WTC11 (cell line): ENCODE measurements at regions not wholly inside any gene's neighbourhood (a gene's known extent, or its start where the extent isn't known, plus 50 kb on each side); places are given as distances from the start of the nearest gene placed in this dataset.

ENCODE experiments used
- ATAC-seq: fragments of 200-7000 bp; cut with Tn5 transposase; 2 replicates; pipeline ENCODE4 v1.10.0; 2021; ENCODE audit warnings: mild to moderate bottlenecking, moderate library complexity
- CTCF ChIA-PET: fragments of 300-600 bp; sonication (Branson Sonifier 250); formaldehyde crosslinking; loops from one replicate; lab custom pipeline; 2021; ENCODE audit warnings: antibody characterized with exemption; lab: Charles Lee
- POLR2A ChIA-PET: fragments of 350-600 bp; sonication (Branson Sonifier 250); formaldehyde crosslinking; loops from one replicate; lab custom pipeline; 2021; ENCODE audit warnings: antibody characterized with exemption; lab: Charles Lee
- DNase-seq: peaks from one replicate; pipeline ENCODE4 v3.0.0; 2021; ENCODE audit warnings: low spot score
- H3K27ac Mint-ChIP-seq: 2 replicates; pipeline ENCODE4 v1.8.0; 2021; ENCODE audit warnings: mixed read lengths
- H3K27me3 Mint-ChIP-seq: 2 replicates; pipeline ENCODE4 v1.8.0; 2021; ENCODE audit warnings: low read depth, mild to moderate bottlenecking, moderate library complexity, mixed read lengths
- H3K36me3 Mint-ChIP-seq: 2 replicates; pipeline ENCODE4 v1.8.0; 2021; ENCODE audit warnings: mixed read lengths
- H3K4me1 Mint-ChIP-seq: 2 replicates; pipeline ENCODE4 v1.8.0; 2022; ENCODE audit warnings: mixed read lengths
- H3K4me3 Mint-ChIP-seq: 2 replicates; pipeline ENCODE4 v1.8.0; 2021; ENCODE audit warnings: mild to moderate bottlenecking, moderate library complexity, mixed read lengths
- H3K9me3 Mint-ChIP-seq: 2 replicates; pipeline ENCODE4 v1.8.0; 2021; ENCODE audit warnings: mixed read lengths
- KAT7 ChIP-seq: sonication (generic); formaldehyde crosslinking; IDR thresholded peaks from 2 replicates; pipeline ENCODE4 v1.8.1; 2023; ENCODE audit warnings: missing genetic modification reagents, mild to moderate bottlenecking, borderline replicate concordance
- NR1H2 ChIP-seq: sonication (generic); formaldehyde crosslinking; IDR thresholded peaks from 2 replicates; pipeline ENCODE4 v1.9.0; 2021; ENCODE audit warnings: mild to moderate bottlenecking, moderate library complexity, missing genetic modification reagents
- SP1 ChIP-seq: sonication (generic); formaldehyde crosslinking; conservative IDR thresholded peaks from 2 replicates; pipeline ENCODE4 v1.8.1; 2022; ENCODE audit warnings: missing genetic modification reagents
- TCF7 ChIP-seq: sonication (generic); formaldehyde crosslinking; IDR thresholded peaks from 2 replicates; pipeline ENCODE4 v1.8.0; 2022; ENCODE audit warnings: mild to moderate bottlenecking, low read depth, missing genetic modification reagents, moderate library complexity
- ZNF138 ChIP-seq: sonication (generic); formaldehyde crosslinking; conservative IDR thresholded peaks from 2 replicates; pipeline ENCODE4 v1.8.1; 2022; ENCODE audit warnings: mild to moderate bottlenecking, moderate library complexity, missing genetic modification reagents
- ZNF263 ChIP-seq: sonication (generic); formaldehyde crosslinking; IDR thresholded peaks from 2 replicates; pipeline ENCODE4 v1.8.1; 2022; ENCODE audit warnings: low read depth, mild to moderate bottlenecking, moderate library complexity, missing genetic modification reagents
- ZNF396 ChIP-seq: fragments of 250-450 bp; sonication (Bioruptor Pico); IDR thresholded peaks from 2 replicates; pipeline ENCODE4 v1.8.0; 2021; ENCODE audit warnings: mild to moderate bottlenecking, moderate library complexity, borderline replicate concordance
- TF ChIP-seq, protein P1 (sequence below): sonication (generic); formaldehyde crosslinking; IDR thresholded peaks from 2 replicates; pipeline ENCODE4 v1.8.0; 2023; ENCODE audit warnings: missing genetic modification reagents
- TF ChIP-seq, protein P2 (sequence below): sonication (generic); formaldehyde crosslinking; IDR thresholded peaks from 2 replicates; pipeline ENCODE4 v1.8.1; 2023; ENCODE audit warnings: mild to moderate bottlenecking, missing genetic modification reagents, moderate library complexity
- TF ChIP-seq, protein P3 (sequence below): fragments of 250-450 bp; sonication (Bioruptor Pico); IDR thresholded peaks from 2 replicates; pipeline ENCODE4 v2.1.2; 2022; ENCODE audit warnings: mild to moderate bottlenecking, moderate library complexity
- TF ChIP-seq, protein P4 (sequence below): fragments of 250-450 bp; sonication (Bioruptor Pico); IDR thresholded peaks from 2 replicates; pipeline ENCODE4 v1.9.0; 2021; ENCODE audit warnings: mild to moderate bottlenecking
- TF ChIP-seq, protein P5 (sequence below): sonication (generic); formaldehyde crosslinking; IDR thresholded peaks from 2 replicates; pipeline ENCODE4 v1.8.0; 2023; ENCODE audit warnings: missing genetic modification reagents, mild to moderate bottlenecking, borderline replicate concordance
- TF ChIP-seq, protein P6 (sequence below): sonication (generic); formaldehyde crosslinking; IDR thresholded peaks from 2 replicates; pipeline ENCODE4 v1.8.1; 2023; ENCODE audit warnings: mild to moderate bottlenecking, moderate library complexity, missing genetic modification reagents
- TF ChIP-seq, protein P7 (sequence below): fragments of 250-450 bp; sonication (Bioruptor Pico); conservative IDR thresholded peaks from 2 replicates; pipeline ENCODE4 v1.9.0; 2021; ENCODE audit warnings: mild to moderate bottlenecking
- TF ChIP-seq, protein P8 (sequence below): sonication (generic); formaldehyde crosslinking; IDR thresholded peaks from 2 replicates; pipeline ENCODE4 v1.8.1; 2022; ENCODE audit warnings: mild to moderate bottlenecking, moderate library complexity, missing genetic modification reagents

DNA sequence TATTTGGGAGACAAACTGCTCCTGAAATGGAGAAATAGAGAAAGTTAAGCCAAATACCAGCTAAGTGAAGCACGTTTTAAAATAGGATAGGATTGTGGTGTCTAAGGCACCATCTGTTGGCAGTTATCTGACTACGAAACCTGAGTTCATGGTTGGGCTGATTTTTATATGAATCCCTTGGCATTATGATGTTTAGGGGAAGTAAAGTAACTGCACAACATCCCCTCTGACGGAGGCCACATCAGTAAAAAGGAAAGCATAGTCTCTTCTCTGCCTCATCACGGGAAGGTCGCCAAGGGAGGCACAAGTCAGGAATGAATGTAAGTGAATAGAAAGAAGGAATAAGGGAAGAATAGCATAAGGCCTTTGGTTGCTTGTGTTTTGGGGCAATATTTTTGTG lies 128.0 kb downstream of the PRRX1 start:
- ChIA-PET CTCF (interaction anchor here (1.8 kb wide), 1 partner anchor 137 kb away, joined by 6 read pairs; no protein-coding TSS in a partner anchor), POLR2A (no interaction called here)
- Mint-ChIP-seq H3K9me3 (no peaks in the 10 kb centered on the region), H3K27me3 (no peaks in the 10 kb centered on the region)
- ATAC-seq (no peak), DNase-seq (no peak)
- TF ChIP-seq, protein P1, sequence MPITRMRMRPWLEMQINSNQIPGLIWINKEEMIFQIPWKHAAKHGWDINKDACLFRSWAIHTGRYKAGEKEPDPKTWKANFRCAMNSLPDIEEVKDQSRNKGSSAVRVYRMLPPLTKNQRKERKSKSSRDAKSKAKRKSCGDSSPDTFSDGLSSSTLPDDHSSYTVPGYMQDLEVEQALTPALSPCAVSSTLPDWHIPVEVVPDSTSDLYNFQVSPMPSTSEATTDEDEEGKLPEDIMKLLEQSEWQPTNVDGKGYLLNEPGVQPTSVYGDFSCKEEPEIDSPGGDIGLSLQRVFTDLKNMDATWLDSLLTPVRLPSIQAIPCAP (CRISPR knock-in tag), result no peak
- TF ChIP-seq, protein P2, sequence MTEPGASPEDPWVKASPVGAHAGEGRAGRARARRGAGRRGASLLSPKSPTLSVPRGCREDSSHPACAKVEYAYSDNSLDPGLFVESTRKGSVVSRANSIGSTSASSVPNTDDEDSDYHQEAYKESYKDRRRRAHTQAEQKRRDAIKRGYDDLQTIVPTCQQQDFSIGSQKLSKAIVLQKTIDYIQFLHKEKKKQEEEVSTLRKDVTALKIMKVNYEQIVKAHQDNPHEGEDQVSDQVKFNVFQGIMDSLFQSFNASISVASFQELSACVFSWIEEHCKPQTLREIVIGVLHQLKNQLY, result no peak
- TF ChIP-seq, protein P3, sequence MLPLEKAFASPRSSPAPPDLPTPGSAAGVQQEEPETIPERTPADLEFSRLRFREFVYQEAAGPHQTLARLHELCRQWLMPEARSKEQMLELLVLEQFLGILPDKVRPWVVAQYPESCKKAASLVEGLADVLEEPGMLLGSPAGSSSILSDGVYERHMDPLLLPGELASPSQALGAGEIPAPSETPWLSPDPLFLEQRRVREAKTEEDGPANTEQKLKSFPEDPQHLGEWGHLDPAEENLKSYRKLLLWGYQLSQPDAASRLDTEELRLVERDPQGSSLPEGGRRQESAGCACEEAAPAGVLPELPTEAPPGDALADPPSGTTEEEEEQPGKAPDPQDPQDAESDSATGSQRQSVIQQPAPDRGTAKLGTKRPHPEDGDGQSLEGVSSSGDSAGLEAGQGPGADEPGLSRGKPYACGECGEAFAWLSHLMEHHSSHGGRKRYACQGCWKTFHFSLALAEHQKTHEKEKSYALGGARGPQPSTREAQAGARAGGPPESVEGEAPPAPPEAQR (CRISPR knock-in tag), result no peak
- TF ChIP-seq, protein P4, sequence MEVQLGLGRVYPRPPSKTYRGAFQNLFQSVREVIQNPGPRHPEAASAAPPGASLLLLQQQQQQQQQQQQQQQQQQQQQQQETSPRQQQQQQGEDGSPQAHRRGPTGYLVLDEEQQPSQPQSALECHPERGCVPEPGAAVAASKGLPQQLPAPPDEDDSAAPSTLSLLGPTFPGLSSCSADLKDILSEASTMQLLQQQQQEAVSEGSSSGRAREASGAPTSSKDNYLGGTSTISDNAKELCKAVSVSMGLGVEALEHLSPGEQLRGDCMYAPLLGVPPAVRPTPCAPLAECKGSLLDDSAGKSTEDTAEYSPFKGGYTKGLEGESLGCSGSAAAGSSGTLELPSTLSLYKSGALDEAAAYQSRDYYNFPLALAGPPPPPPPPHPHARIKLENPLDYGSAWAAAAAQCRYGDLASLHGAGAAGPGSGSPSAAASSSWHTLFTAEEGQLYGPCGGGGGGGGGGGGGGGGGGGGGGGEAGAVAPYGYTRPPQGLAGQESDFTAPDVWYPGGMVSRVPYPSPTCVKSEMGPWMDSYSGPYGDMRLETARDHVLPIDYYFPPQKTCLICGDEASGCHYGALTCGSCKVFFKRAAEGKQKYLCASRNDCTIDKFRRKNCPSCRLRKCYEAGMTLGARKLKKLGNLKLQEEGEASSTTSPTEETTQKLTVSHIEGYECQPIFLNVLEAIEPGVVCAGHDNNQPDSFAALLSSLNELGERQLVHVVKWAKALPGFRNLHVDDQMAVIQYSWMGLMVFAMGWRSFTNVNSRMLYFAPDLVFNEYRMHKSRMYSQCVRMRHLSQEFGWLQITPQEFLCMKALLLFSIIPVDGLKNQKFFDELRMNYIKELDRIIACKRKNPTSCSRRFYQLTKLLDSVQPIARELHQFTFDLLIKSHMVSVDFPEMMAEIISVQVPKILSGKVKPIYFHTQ (CRISPR knock-in tag), result no peak
- TF ChIP-seq ZNF396 (no peak), NR1H2 (CRISPR knock-in tag) (no peak), ZNF138 (CRISPR knock-in tag) (no peak)
- TF ChIP-seq, protein P5, sequence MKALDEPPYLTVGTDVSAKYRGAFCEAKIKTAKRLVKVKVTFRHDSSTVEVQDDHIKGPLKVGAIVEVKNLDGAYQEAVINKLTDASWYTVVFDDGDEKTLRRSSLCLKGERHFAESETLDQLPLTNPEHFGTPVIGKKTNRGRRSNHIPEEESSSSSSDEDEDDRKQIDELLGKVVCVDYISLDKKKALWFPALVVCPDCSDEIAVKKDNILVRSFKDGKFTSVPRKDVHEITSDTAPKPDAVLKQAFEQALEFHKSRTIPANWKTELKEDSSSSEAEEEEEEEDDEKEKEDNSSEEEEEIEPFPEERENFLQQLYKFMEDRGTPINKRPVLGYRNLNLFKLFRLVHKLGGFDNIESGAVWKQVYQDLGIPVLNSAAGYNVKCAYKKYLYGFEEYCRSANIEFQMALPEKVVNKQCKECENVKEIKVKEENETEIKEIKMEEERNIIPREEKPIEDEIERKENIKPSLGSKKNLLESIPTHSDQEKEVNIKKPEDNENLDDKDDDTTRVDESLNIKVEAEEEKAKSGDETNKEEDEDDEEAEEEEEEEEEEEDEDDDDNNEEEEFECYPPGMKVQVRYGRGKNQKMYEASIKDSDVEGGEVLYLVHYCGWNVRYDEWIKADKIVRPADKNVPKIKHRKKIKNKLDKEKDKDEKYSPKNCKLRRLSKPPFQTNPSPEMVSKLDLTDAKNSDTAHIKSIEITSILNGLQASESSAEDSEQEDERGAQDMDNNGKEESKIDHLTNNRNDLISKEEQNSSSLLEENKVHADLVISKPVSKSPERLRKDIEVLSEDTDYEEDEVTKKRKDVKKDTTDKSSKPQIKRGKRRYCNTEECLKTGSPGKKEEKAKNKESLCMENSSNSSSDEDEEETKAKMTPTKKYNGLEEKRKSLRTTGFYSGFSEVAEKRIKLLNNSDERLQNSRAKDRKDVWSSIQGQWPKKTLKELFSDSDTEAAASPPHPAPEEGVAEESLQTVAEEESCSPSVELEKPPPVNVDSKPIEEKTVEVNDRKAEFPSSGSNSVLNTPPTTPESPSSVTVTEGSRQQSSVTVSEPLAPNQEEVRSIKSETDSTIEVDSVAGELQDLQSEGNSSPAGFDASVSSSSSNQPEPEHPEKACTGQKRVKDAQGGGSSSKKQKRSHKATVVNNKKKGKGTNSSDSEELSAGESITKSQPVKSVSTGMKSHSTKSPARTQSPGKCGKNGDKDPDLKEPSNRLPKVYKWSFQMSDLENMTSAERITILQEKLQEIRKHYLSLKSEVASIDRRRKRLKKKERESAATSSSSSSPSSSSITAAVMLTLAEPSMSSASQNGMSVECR (CRISPR knock-in tag), result no peak
- TF ChIP-seq, protein P6, sequence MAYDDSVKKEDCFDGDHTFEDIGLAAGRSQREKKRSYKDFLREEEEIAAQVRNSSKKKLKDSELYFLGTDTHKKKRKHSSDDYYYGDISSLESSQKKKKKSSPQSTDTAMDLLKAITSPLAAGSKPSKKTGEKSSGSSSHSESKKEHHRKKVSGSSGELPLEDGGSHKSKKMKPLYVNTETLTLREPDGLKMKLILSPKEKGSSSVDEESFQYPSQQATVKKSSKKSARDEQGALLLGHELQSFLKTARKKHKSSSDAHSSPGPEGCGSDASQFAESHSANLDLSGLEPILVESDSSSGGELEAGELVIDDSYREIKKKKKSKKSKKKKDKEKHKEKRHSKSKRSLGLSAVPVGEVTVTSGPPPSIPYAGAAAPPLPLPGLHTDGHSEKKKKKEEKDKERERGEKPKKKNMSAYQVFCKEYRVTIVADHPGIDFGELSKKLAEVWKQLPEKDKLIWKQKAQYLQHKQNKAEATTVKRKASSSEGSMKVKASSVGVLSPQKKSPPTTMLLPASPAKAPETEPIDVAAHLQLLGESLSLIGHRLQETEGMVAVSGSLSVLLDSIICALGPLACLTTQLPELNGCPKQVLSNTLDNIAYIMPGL (CRISPR knock-in tag), result no peak
- TF ChIP-seq, all 79 proteins: peak for 0
- Mint-ChIP-seq H3K27ac (no peak overlapping the region), H3K4me3 (no peak overlapping the region), H3K4me1 (peaks cover 6% of the 10 kb centered on the region), H3K36me3 (no peaks in the 10 kb centered on the region)

DNA sequence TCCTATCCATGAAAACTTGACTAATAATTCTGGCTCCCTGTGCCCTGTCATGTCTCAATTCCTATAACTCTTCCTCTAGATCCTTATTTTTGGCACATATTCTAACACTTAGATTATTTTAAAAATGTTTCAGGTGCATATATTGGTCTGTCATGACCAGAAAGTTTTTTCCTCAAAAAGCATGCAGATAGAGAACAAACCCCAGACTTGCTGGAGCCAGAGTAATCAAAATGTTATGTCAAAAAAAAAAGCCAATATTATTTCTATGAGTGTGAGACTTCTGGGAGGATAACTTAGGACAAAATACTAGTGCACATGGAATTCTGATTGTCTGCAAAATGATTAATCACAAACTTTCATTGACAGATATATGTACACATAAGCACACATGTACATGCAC lies 135.1 kb upstream of the MROH9 start:
- H3K27ac Mint-ChIP-seq, result 0 out of 2 replicates have a peak overlapping the region, but pooled peaks have one; percentile 42
- CTCF ChIA-PET, result no interaction called here
- H3K27me3 Mint-ChIP-seq, result no peaks in the 10 kb centered on the region

More for the DNA sequence above, 135.1 kb upstream of the MROH9 start:
- POLR2A ChIA-PET, result no interaction called here
- TF ChIP-seq KAT7 (no peak), SP1 (CRISPR knock-in tag) (no peak), ZNF263 (CRISPR knock-in tag) (no peak), TCF7 (CRISPR knock-in tag) (no peak)
- TF ChIP-seq, protein P7, sequence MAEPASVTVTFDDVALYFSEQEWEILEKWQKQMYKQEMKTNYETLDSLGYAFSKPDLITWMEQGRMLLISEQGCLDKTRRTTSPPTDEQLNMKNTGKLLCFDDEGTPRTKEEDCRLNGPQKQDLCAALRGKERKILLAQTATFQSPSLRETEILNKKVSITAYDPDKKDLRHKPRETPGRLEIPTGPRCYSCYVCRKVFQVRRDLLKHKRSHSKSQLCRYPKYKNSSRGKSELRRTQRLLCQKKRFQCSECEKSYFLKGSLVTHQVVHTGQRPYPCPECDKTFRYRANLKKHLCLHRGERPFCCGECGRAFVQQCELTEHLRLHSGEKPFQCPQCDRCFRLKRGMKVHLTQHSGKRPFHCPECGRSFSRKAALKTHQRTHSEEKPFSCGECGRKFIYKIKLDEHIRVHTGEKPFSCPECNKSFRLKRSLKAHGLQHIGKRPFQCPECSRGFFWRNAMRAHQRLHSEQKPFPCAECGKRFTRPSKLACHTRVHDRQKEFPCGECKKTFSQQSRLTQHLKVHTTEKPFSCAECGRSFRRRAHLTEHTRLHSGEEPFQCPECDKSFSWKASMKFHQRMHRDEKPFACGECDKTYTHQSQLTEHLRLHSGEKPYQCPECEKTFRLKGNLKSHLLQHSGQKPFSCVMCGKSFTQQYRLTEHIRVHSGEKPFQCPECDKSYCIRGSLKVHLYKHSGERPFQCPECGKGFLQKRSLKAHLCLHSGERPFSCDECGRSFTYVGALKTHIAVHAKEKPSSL (CRISPR knock-in tag), result no peak
- TF ChIP-seq, protein P8, sequence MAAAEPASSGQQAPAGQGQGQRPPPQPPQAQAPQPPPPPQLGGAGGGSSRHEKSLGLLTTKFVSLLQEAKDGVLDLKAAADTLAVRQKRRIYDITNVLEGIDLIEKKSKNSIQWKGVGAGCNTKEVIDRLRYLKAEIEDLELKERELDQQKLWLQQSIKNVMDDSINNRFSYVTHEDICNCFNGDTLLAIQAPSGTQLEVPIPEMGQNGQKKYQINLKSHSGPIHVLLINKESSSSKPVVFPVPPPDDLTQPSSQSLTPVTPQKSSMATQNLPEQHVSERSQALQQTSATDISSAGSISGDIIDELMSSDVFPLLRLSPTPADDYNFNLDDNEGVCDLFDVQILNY (CRISPR knock-in tag), result no peak
- TF ChIP-seq, all 79 proteins: peak for 0
- H3K9me3 Mint-ChIP-seq, result no peaks in the 10 kb centered on the region
- no peak overlapping the region for H3K4me3 Mint-ChIP-seq
- no peak for ATAC-seq
- no peaks in the 10 kb centered on the region for H3K36me3 Mint-ChIP-seq
- peaks cover 19% of the 10 kb centered on the region for H3K4me1 Mint-ChIP-seq
- DNase-seq, result no peak
